Panc1 (cell line): ENCODE measurements at regions not wholly inside any gene's neighbourhood (a gene's known extent, or its start where the extent isn't known, plus 50 kb on each side); places are given as distances from the start of the nearest gene placed in this dataset.

Experiments used
- ATAC-seq: fragments of 200-7000 bp; cut with Tn5 transposase; 2 replicates; pipeline ENCODE4 v1.9.1; 2020; ENCODE audit warnings: mild to moderate bottlenecking, moderate library complexity
- BruUV-seq: library from RNA; stranded (reverse); fragments of 400-500 nt; replicated peaks from 2 replicates; lab custom pipeline; 2021; lab: Mats Ljungman, UMichigan
- CTCF ChIA-PET: fragments of 300-600 bp; sonication (Branson Sonifier 250); formaldehyde crosslinking; loops from one replicate; lab custom pipeline; 2022; ENCODE audit warnings: antibody characterized with exemption; lab: Charles Lee
- POLR2A ChIA-PET: fragments of 300-600 bp; sonication (Branson Sonifier 250); formaldehyde crosslinking; loops from one replicate; lab custom pipeline; 2022; ENCODE audit warnings: antibody characterized with exemption; lab: Charles Lee
- DNase-seq: peaks from one replicate; pipeline ENCODE4 v3.0.0-alpha.2; 2010; ENCODE audit warnings: low read depth, low spot score
- H3K27ac ChIP-seq: 2 replicates; pipeline ENCODE4 v1.5.1; 2011; ENCODE audit warnings: mild to moderate bottlenecking, low read length, inconsistent platforms
- H3K27me3 ChIP-seq: fragments of 200-500 bp; sonication (Bioruptor generic); 2 replicates; pipeline ENCODE4 v1.6.0; 2014; ENCODE audit warnings: low read length, inconsistent platforms; ENCODE audit not compliant: control insufficient read depth, insufficient read depth
- H3K36me3 ChIP-seq: fragments of 200-500 bp; sonication (Bioruptor generic); 2 replicates; pipeline ENCODE4 v1.5.1; 2014; ENCODE audit warnings: inconsistent platforms, mild to moderate bottlenecking, low read length, moderate library complexity; ENCODE audit not compliant: control insufficient read depth, insufficient read depth
- H3K4me1 ChIP-seq: 2 replicates; pipeline ENCODE4 v1.5.1; 2011; ENCODE audit warnings: inconsistent platforms, mild to moderate bottlenecking, low read length, moderate library complexity; ENCODE audit not compliant: control insufficient read depth, insufficient read depth
- H3K4me3 ChIP-seq, 2 experiments: 2 replicates each; pipeline ENCODE4 v1.5.1; 2011 to 2012; ENCODE audit warnings: low read depth in 2 of 2, low read length in 2 of 2, mild to moderate bottlenecking in 2 of 2, inconsistent platforms in 1 of 2, moderate library complexity in 1 of 2
- H3K9me3 ChIP-seq: fragments of 200-500 bp; sonication (Bioruptor generic); 2 replicates; pipeline ENCODE4 v1.5.1; 2014; ENCODE audit warnings: low read depth, mild to moderate bottlenecking, inconsistent platforms, low read length, moderate library complexity; ENCODE audit not compliant: control insufficient read depth, insufficient read depth
- POLR2AphosphoS5 ChIP-seq: IDR thresholded peaks from 2 replicates; pipeline ENCODE4 v1.6.1; 2012; ENCODE audit warnings: mild to moderate bottlenecking, low read depth, low read length, moderate library complexity
- SIN3A ChIP-seq: IDR thresholded peaks from 2 replicates; pipeline ENCODE4 v1.6.1; 2012; ENCODE audit warnings: low read depth, mild to moderate bottlenecking, low read length, moderate library complexity, borderline replicate concordance; ENCODE audit not compliant: insufficient read depth
- TCF7L2 ChIP-seq: IDR thresholded peaks from 2 replicates; pipeline ENCODE4 v1.6.1; 2011; ENCODE audit warnings: mild to moderate bottlenecking, low read depth, low read length, inconsistent platforms
- in situ Hi-C: cut with HindIII; loops from 2 replicates; pipeline ENCODE4 v1.10.0; 2016; ENCODE audit warnings: low sequenced_read_pairs, low pct_unique_long_range_greater_than_20kb
- intact Hi-C: fragments of 100-400 bp; cut with micrococcal nuclease; formaldehyde crosslinking; loops from one replicate; pipeline ENCODE4 v1.10.0; 2022; ENCODE audit not compliant: unreplicated experiment
- TF ChIP-seq, protein P1 (sequence below), 2 experiments: IDR thresholded peaks; 2 replicates each; pipeline ENCODE4 v1.6.1; 2011 to 2012; ENCODE audit warnings: low read depth in 2 of 2, control low read depth in 1 of 2, low read length in 1 of 2, mild to moderate bottlenecking in 1 of 2, moderate library complexity in 1 of 2; ENCODE audit not compliant: insufficient read depth in 1 of 2
- TF ChIP-seq, protein P2 (sequence below): fragments of 450-650 bp; IDR thresholded peaks from 2 replicates; pipeline ENCODE4 v1.5.1; 2017; ENCODE audit warnings: mild to moderate bottlenecking

DNA sequence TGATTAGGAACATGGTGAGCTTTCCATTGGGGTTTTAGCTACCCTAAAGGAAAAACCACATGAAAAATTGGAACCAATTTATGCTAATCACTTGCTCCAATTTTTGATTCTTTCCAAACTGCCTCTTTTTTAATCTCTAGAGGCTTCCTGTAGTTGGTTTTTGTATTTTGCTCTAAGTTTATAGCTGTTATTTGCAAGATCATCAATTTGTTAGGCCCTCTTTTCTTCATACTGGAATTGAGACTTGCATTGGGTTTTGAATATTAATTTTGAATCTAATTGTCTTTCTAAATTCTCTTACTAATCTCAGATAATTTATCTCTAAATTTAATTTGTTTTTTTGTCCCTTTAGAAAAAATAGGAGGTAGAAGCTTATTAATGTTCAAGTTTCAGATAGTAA, 713.3 kb downstream of the REEP3 start:
- ChIA-PET POLR2A (no interaction called here), CTCF (no interaction called here)
- TF ChIP-seq TCF7L2 (no peak), SIN3A (no peak), POLR2AphosphoS5 (no peak)
- TF ChIP-seq, protein P1, sequence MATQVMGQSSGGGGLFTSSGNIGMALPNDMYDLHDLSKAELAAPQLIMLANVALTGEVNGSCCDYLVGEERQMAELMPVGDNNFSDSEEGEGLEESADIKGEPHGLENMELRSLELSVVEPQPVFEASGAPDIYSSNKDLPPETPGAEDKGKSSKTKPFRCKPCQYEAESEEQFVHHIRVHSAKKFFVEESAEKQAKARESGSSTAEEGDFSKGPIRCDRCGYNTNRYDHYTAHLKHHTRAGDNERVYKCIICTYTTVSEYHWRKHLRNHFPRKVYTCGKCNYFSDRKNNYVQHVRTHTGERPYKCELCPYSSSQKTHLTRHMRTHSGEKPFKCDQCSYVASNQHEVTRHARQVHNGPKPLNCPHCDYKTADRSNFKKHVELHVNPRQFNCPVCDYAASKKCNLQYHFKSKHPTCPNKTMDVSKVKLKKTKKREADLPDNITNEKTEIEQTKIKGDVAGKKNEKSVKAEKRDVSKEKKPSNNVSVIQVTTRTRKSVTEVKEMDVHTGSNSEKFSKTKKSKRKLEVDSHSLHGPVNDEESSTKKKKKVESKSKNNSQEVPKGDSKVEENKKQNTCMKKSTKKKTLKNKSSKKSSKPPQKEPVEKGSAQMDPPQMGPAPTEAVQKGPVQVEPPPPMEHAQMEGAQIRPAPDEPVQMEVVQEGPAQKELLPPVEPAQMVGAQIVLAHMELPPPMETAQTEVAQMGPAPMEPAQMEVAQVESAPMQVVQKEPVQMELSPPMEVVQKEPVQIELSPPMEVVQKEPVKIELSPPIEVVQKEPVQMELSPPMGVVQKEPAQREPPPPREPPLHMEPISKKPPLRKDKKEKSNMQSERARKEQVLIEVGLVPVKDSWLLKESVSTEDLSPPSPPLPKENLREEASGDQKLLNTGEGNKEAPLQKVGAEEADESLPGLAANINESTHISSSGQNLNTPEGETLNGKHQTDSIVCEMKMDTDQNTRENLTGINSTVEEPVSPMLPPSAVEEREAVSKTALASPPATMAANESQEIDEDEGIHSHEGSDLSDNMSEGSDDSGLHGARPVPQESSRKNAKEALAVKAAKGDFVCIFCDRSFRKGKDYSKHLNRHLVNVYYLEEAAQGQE (IDR thresholded peaks at IDR 0.05; ENCODE audit: insufficient read depth in 1 of 2, low read depth in 2 of 2, low read length in 1 of 2) = no peak
- TF ChIP-seq, protein P2, sequence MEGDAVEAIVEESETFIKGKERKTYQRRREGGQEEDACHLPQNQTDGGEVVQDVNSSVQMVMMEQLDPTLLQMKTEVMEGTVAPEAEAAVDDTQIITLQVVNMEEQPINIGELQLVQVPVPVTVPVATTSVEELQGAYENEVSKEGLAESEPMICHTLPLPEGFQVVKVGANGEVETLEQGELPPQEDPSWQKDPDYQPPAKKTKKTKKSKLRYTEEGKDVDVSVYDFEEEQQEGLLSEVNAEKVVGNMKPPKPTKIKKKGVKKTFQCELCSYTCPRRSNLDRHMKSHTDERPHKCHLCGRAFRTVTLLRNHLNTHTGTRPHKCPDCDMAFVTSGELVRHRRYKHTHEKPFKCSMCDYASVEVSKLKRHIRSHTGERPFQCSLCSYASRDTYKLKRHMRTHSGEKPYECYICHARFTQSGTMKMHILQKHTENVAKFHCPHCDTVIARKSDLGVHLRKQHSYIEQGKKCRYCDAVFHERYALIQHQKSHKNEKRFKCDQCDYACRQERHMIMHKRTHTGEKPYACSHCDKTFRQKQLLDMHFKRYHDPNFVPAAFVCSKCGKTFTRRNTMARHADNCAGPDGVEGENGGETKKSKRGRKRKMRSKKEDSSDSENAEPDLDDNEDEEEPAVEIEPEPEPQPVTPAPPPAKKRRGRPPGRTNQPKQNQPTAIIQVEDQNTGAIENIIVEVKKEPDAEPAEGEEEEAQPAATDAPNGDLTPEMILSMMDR = no peak
- ATAC-seq = no peak
- in situ Hi-C loops (no loop called here), intact Hi-C loops (no loop called here)
- BruUV-seq = no TSS peak
- H3K27me3 ChIP-seq = no peaks in the 10 kb centered on the region
- no peak overlapping the region for H3K27ac ChIP-seq
- H3K4me1 ChIP-seq = no peaks in the 10 kb centered on the region
- H3K36me3 ChIP-seq = no peaks in the 10 kb centered on the region
- no peaks in the 10 kb centered on the region for H3K9me3 ChIP-seq
- H3K4me3 ChIP-seq = no peak overlapping the region
- no peak for DNase-seq

DNA sequence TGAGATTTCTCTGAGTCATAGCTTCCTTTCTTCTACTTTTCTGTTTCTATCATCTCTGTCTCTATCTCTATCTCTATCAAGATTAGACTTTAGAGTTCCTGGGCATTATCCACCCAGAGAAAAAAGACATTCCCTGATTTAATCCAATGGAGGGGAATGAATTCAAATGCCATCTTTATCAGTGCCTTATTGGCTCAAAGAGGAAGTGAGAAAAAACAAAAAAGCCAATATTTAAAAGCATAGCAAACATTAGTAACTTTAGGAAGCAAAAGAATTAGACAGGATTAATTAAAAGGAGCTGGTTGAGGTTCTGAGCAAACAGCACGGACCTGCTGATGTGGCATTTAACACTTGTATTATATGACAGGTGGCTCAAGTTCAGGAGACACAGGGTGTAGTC, 736.5 kb downstream of the REEP3 start:
- H3K27ac ChIP-seq = no peak overlapping the region
- TF ChIP-seq POLR2AphosphoS5 = no peak
- TF ChIP-seq, protein P2 = no peak
- no peak for TF ChIP-seq SIN3A
- no peak for TF ChIP-seq TCF7L2
- TF ChIP-seq, protein P1 (IDR thresholded peaks at IDR 0.05; ENCODE audit: insufficient read depth in 1 of 2, low read depth in 2 of 2, low read length in 1 of 2) = no peak
- in situ Hi-C loops = no loop called here
- no peak overlapping the region for H3K4me3 ChIP-seq
- CTCF ChIA-PET = no interaction called here
- no peaks in the 10 kb centered on the region for H3K36me3 ChIP-seq
- H3K9me3 ChIP-seq = no peaks in the 10 kb centered on the region
- ATAC-seq (no peak), DNase-seq (no peak)
- BruUV-seq = no TSS peak
- POLR2A ChIA-PET = no interaction called here
- intact Hi-C loops = no loop called here
- H3K4me1 ChIP-seq = no peaks in the 10 kb centered on the region
- no peaks in the 10 kb centered on the region for H3K27me3 ChIP-seq
